ENCODE measurements at regions not wholly inside any gene's neighbourhood (a gene's known extent, or its start where the extent isn't known, plus 50 kb on each side); places are given as distances from the start of the nearest gene placed in this dataset.

GRCh38 chr2:106280224-106280623 is 86.1 kb upstream of the UXS1 start:
- no peaks in the 10 kb centered on the region for H3K27me3 Mint-ChIP-seq (ENCODE audit: unreplicated experiment)
- peaks cover 4% of the 10 kb centered on the region for H3K4me1 Mint-ChIP-seq (ENCODE audit: low read depth, unreplicated experiment)
- TF ChIP-seq CTCF (IDR thresholded peaks at IDR 0.05; ENCODE audit: partially characterized antibody, unreplicated experiment) = no peak
- H3K4me3 Mint-ChIP-seq (ENCODE audit: unreplicated experiment) = no peak overlapping the region
- H3K9me3 Mint-ChIP-seq (ENCODE audit: unreplicated experiment) = peaks cover 1% of the 10 kb centered on the region
- H3K27ac Mint-ChIP-seq (ENCODE audit: unreplicated experiment) = no peak overlapping the region
- H3K36me3 Mint-ChIP-seq (ENCODE audit: unreplicated experiment) = no peaks in the 10 kb centered on the region
- no peak for DNase-seq

GRCh38 chr2:106278112-106278876 is 84.2 kb upstream of the UXS1 start:
- H3K36me3 Mint-ChIP-seq (ENCODE audit: unreplicated experiment) = no peaks in the 10 kb centered on the region
- no peak overlapping the region for H3K4me3 Mint-ChIP-seq (ENCODE audit: unreplicated experiment)
- peaks cover 1% of the 10 kb centered on the region for H3K9me3 Mint-ChIP-seq (ENCODE audit: unreplicated experiment)
- H3K27me3 Mint-ChIP-seq (ENCODE audit: unreplicated experiment) = no peaks in the 10 kb centered on the region
- no peak overlapping the region for H3K27ac Mint-ChIP-seq (ENCODE audit: unreplicated experiment)
- TF ChIP-seq CTCF (IDR thresholded peaks at IDR 0.05; ENCODE audit: partially characterized antibody, unreplicated experiment) = no peak
- DNase-seq = no peak
- peaks cover 4% of the 10 kb centered on the region for H3K4me1 Mint-ChIP-seq (ENCODE audit: low read depth, unreplicated experiment)

- no peak for DNase-seq
- Mint-ChIP-seq H3K36me3 (ENCODE audit: unreplicated experiment) (no peaks in the 10 kb centered on the region), H3K9me3 (ENCODE audit: unreplicated experiment) (peaks cover 1% of the 10 kb centered on the region), H3K4me3 (ENCODE audit: unreplicated experiment) (no peak overlapping the region), H3K27ac (ENCODE audit: unreplicated experiment) (no peak overlapping the region), H3K27me3 (ENCODE audit: unreplicated experiment) (no peaks in the 10 kb centered on the region), H3K4me1 (ENCODE audit: low read depth, unreplicated experiment) (no peaks in the 10 kb centered on the region)
- no peak for TF ChIP-seq CTCF (IDR thresholded peaks at IDR 0.05; ENCODE audit: partially characterized antibody, unreplicated experiment)
These were observed 83.3 kb upstream of the UXS1 start for GRCh38 chr2:106277426-106277825.

- DNase-seq = no peak
- Mint-ChIP-seq H3K36me3 (ENCODE audit: unreplicated experiment) (no peaks in the 10 kb centered on the region), H3K4me1 (ENCODE audit: low read depth, unreplicated experiment) (no peaks in the 10 kb centered on the region), H3K27ac (ENCODE audit: unreplicated experiment) (no peak overlapping the region), H3K9me3 (ENCODE audit: unreplicated experiment) (peaks cover 1% of the 10 kb centered on the region), H3K4me3 (ENCODE audit: unreplicated experiment) (no peak overlapping the region), H3K27me3 (ENCODE audit: unreplicated experiment) (no peaks in the 10 kb centered on the region)
- no peak for TF ChIP-seq CTCF (IDR thresholded peaks at IDR 0.05; ENCODE audit: partially characterized antibody, unreplicated experiment)
These were observed 81.9 kb upstream of the UXS1 start for GRCh38 chr2:106275971-106276370.

- Mint-ChIP-seq H3K27ac (ENCODE audit: unreplicated experiment) (no peak overlapping the region), H3K9me3 (ENCODE audit: unreplicated experiment) (peaks cover 1% of the 10 kb centered on the region), H3K4me3 (ENCODE audit: unreplicated experiment) (no peak overlapping the region), H3K27me3 (ENCODE audit: unreplicated experiment) (no peaks in the 10 kb centered on the region), H3K4me1 (ENCODE audit: low read depth, unreplicated experiment) (no peaks in the 10 kb centered on the region), H3K36me3 (ENCODE audit: unreplicated experiment) (no peaks in the 10 kb centered on the region)
- DNase-seq = no peak
- no peak for TF ChIP-seq CTCF (IDR thresholded peaks at IDR 0.05; ENCODE audit: partially characterized antibody, unreplicated experiment)
These were observed 80.6 kb upstream of the UXS1 start for GRCh38 chr2:106274668-106275067.
